Tibial nerve (tissue), 4 donors: ENCODE measurements at regions not wholly inside any gene's neighbourhood (a gene's known extent, or its start where the extent isn't known, plus 50 kb on each side); places are given as distances from the start of the nearest gene placed in this dataset.

Source experiments
- CTCF ChIP-seq, 5 experiments: fragments of 200-600 bp in 3 of 5; fragments of 450-650 bp in 2 of 5; sonication (generic) in 3 of 5; IDR thresholded peaks; one replicate each; pipeline ENCODE4 v1.5.1; 2016 to 2019; ENCODE audit warnings: antibody characterized with exemption in 5 of 5, mild to moderate bottlenecking in 3 of 5, moderate library complexity in 2 of 5
- EP300 ChIP-seq, 2 donors: sonication (generic); formaldehyde crosslinking; IDR thresholded peaks; one replicate each; pipeline ENCODE4 v1.6.1; 2017; ENCODE audit warnings: antibody characterized with exemption in 2 of 2, mild to moderate bottlenecking in 1 of 2
- POLR2A ChIP-seq, 2 donors: fragments of 450-650 bp; IDR thresholded peaks; one replicate each; pipeline ENCODE4 v1.6.1; 2017; ENCODE audit warnings: antibody characterized with exemption in 2 of 2, mild to moderate bottlenecking in 2 of 2, moderate library complexity in 2 of 2

- TF ChIP-seq CTCF (IDR thresholded peaks at IDR 0.05) (no peak), POLR2A (IDR thresholded peaks at IDR 0.05) (no peak), EP300 (IDR thresholded peaks at IDR 0.05) (no peak)
Measured at GRCh38 chr22:22403306-22403705, 105.2 kb downstream of the ZNF280B start.
